Neural progenitor cell (in vitro differentiated cells): ENCODE measurements at regions not wholly inside any gene's neighbourhood (a gene's known extent, or its start where the extent isn't known, plus 50 kb on each side); places are given as distances from the start of the nearest gene placed in this dataset.

Source experiments
- EZH2 ChIP-seq: fragments of 200-600 bp; sonication (generic); IDR thresholded peaks from 2 replicates; pipeline ENCODE4 v1.6.1; 2017; ENCODE audit warnings: antibody characterized with exemption, mild to moderate bottlenecking, moderate library complexity
- TF ChIP-seq, protein P1 (sequence below): fragments of 200-600 bp; sonication (generic); IDR thresholded peaks from 2 replicates; pipeline ENCODE4 v1.5.1; 2017; ENCODE audit warnings: antibody characterized with exemption, mild to moderate bottlenecking

DNA sequence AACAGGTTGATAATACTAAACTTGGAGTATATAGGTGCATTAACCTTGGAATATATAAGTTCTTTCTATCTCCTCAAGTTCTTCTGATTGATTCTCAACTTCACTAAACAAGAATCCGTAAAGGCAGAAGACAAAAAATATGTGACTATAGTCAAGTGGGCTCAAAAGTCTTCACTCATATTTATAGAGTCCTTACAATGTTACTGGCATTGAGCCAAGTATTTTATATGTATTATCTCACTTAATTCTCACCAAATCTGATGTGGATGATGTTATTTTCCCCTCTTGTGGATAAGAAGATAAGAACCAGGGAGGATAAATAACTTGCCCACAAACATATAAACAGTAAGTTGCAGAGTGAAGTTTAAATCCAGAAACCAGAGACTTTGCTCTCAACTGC is 486.9 kb downstream of the LRRIQ3 start:
- TF ChIP-seq, protein P1, sequence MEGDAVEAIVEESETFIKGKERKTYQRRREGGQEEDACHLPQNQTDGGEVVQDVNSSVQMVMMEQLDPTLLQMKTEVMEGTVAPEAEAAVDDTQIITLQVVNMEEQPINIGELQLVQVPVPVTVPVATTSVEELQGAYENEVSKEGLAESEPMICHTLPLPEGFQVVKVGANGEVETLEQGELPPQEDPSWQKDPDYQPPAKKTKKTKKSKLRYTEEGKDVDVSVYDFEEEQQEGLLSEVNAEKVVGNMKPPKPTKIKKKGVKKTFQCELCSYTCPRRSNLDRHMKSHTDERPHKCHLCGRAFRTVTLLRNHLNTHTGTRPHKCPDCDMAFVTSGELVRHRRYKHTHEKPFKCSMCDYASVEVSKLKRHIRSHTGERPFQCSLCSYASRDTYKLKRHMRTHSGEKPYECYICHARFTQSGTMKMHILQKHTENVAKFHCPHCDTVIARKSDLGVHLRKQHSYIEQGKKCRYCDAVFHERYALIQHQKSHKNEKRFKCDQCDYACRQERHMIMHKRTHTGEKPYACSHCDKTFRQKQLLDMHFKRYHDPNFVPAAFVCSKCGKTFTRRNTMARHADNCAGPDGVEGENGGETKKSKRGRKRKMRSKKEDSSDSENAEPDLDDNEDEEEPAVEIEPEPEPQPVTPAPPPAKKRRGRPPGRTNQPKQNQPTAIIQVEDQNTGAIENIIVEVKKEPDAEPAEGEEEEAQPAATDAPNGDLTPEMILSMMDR, result no peak
- TF ChIP-seq EZH2, result no peak
